Colonic mucosa (tissue), 4 donors: ENCODE measurements at regions not wholly inside any gene's neighbourhood (a gene's known extent, or its start where the extent isn't known, plus 50 kb on each side); places are given as distances from the start of the nearest gene placed in this dataset.

Source experiments
- DNase-seq: peaks from one replicate; pipeline ENCODE4 v3.0.0-alpha.2; 2020
- H3K27ac ChIP-seq: fragments of 200-600 bp; one replicate; pipeline ENCODE4 v1.8.0; 2021
- H3K27me3 ChIP-seq: fragments of 200-600 bp; one replicate; pipeline ENCODE4 v1.8.0; 2021
- H3K36me3 ChIP-seq: fragments of 200-600 bp; one replicate; pipeline ENCODE4 v1.8.0; 2021
- H3K4me1 ChIP-seq: fragments of 200-600 bp; one replicate; pipeline ENCODE4 v1.8.0; 2021; ENCODE audit warnings: mild to moderate bottlenecking
- H3K4me3 ChIP-seq: fragments of 200-600 bp; one replicate; pipeline ENCODE4 v1.8.0; 2021
- H3K9ac ChIP-seq, 2 donors: one replicate each; pipeline ENCODE4 v1.7.0; 2013; ENCODE audit warnings: control low read depth in 2 of 2, low read depth in 2 of 2, low read length in 2 of 2
- H3K9me3 ChIP-seq: fragments of 200-600 bp; one replicate; pipeline ENCODE4 v1.8.0; 2021
- intact Hi-C: fragments of 100-400 bp; cut with DNase I; formaldehyde crosslinking; loops from one replicate; pipeline ENCODE4 v1.14.1; 2022
- TF ChIP-seq, protein P1 (sequence below): fragments of 200-600 bp; IDR thresholded peaks from one replicate; pipeline ENCODE4 v1.8.0; 2022; ENCODE audit warnings: antibody characterized with exemption, mild to moderate bottlenecking
- donor health status: healthy.
- donor health status: DM: no; HTN: no; CAD: no.
- donor health status: DM: no; HTN: no; CAD: no.

DNA sequence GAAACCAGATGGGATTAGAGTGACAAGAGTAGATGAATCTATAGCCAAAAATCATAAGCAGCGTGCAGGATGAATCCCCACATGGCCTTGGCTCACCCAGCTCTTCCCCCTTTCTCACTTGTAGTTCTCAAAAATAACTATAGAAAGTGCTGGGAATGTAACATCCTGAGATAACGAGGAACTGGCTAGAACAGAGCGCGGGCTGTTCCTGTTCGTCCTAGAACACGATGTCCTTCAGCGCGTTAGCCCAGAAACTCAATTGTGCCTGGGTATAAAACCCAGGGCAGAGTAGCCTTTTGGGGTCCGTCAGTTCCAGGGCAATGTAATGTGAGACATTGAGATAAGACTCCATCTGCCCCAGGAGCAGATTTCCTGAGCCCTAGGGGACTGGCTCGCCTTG, 326.2 kb downstream of the TSHZ3 start:
- H3K27ac ChIP-seq: no peak overlapping the region
- no peaks in the 10 kb centered on the region for H3K9me3 ChIP-seq
- TF ChIP-seq, protein P1, sequence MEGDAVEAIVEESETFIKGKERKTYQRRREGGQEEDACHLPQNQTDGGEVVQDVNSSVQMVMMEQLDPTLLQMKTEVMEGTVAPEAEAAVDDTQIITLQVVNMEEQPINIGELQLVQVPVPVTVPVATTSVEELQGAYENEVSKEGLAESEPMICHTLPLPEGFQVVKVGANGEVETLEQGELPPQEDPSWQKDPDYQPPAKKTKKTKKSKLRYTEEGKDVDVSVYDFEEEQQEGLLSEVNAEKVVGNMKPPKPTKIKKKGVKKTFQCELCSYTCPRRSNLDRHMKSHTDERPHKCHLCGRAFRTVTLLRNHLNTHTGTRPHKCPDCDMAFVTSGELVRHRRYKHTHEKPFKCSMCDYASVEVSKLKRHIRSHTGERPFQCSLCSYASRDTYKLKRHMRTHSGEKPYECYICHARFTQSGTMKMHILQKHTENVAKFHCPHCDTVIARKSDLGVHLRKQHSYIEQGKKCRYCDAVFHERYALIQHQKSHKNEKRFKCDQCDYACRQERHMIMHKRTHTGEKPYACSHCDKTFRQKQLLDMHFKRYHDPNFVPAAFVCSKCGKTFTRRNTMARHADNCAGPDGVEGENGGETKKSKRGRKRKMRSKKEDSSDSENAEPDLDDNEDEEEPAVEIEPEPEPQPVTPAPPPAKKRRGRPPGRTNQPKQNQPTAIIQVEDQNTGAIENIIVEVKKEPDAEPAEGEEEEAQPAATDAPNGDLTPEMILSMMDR: no peak
- intact Hi-C loops: no loop called here
- H3K36me3 ChIP-seq: no peaks in the 10 kb centered on the region
- no peak overlapping the region for H3K9ac ChIP-seq
- no peak overlapping the region for H3K4me3 ChIP-seq
- DNase-seq: no peak
- H3K27me3 ChIP-seq: no peaks in the 10 kb centered on the region
- H3K4me1 ChIP-seq: no peaks in the 10 kb centered on the region

DNA sequence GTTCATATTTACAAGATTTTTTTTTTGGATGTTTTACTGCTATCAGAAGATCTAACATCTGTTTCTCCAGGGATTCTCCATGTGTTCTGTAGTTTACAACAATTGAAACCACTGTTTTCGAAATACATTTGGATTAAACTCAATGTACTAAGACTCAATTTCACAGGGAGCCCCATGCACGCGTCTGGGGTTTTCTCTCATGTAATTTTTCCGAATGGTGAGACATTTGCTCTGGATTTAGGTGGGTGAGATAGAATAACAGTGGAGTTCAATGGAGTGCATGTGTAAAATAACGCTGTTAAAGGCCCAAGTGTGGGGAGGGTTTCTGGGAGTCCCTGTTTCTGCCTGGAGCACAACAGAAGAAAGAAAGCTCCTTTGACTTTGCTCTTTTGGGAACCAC, 330.3 kb downstream of the TSHZ3 start:
- intact Hi-C loops: no loop called here
- TF ChIP-seq, protein P1: no peak
- no peak overlapping the region for H3K27ac ChIP-seq

DNA sequence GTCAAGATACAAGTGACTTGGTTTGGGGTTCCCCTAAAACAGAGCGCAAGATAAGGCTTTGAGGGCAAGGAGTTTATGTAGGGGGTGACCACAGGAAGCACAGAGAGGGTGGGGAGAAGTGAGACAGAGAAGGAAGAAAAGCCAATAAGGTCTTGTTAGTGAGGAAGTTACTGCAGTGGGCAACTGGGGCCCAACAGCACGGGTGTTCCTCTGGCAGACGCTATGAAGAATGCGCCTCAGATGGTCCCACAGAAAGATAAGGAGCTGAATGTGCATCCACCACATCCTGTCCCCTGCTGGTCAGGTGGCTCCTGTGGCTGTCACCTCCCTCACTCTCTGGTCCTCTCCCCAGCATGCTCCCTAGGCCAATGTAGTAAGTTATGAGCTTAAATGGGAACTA, 333.5 kb downstream of the TSHZ3 start:
- no peak overlapping the region for H3K9ac ChIP-seq
- no peak overlapping the region for H3K4me3 ChIP-seq
- TF ChIP-seq, protein P1: no peak
- no peak for DNase-seq
- intact Hi-C loops: no loop called here
- no peaks in the 10 kb centered on the region for H3K4me1 ChIP-seq
- no peaks in the 10 kb centered on the region for H3K27me3 ChIP-seq
- H3K27ac ChIP-seq: no peak overlapping the region
- no peaks in the 10 kb centered on the region for H3K9me3 ChIP-seq
- no peaks in the 10 kb centered on the region for H3K36me3 ChIP-seq

More for the DNA sequence above, 330.3 kb downstream of the TSHZ3 start:
- DNase-seq: no peak
- Histone ChIP-seq H3K36me3 (no peaks in the 10 kb centered on the region), H3K9me3 (no peaks in the 10 kb centered on the region), H3K4me3 (no peak overlapping the region), H3K4me1 (no peaks in the 10 kb centered on the region), H3K9ac (no peak overlapping the region), H3K27me3 (no peaks in the 10 kb centered on the region)

DNA sequence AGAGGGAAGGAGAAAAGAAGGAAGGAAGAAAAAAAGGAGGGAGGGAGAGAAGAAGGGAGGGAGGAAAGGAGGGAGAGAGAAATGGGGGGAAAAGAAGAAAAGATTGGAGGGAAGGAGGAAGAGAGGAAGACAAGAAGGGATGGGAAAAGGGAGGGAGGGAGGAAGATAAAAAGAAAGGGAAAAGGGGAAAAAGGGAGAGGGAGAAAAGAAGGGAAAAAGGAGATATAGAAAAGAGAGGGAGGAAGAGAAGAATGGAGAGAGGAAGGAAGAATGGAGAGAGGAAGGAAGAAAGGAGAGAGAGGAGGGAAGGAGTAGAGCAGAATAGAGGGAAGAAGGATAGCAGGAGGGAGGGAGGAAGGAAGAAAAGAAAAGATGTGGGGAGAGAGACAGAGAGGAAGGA, 334.6 kb downstream of the TSHZ3 start:
- no peak overlapping the region for H3K4me3 ChIP-seq
- no peaks in the 10 kb centered on the region for H3K4me1 ChIP-seq
- DNase-seq: no peak
- H3K9ac ChIP-seq: no peak overlapping the region
- H3K27ac ChIP-seq: no peak overlapping the region
- intact Hi-C loops: no loop called here
- TF ChIP-seq, protein P1: no peak
- H3K9me3 ChIP-seq: no peaks in the 10 kb centered on the region
- H3K27me3 ChIP-seq: no peaks in the 10 kb centered on the region
- H3K36me3 ChIP-seq: no peaks in the 10 kb centered on the region

DNA sequence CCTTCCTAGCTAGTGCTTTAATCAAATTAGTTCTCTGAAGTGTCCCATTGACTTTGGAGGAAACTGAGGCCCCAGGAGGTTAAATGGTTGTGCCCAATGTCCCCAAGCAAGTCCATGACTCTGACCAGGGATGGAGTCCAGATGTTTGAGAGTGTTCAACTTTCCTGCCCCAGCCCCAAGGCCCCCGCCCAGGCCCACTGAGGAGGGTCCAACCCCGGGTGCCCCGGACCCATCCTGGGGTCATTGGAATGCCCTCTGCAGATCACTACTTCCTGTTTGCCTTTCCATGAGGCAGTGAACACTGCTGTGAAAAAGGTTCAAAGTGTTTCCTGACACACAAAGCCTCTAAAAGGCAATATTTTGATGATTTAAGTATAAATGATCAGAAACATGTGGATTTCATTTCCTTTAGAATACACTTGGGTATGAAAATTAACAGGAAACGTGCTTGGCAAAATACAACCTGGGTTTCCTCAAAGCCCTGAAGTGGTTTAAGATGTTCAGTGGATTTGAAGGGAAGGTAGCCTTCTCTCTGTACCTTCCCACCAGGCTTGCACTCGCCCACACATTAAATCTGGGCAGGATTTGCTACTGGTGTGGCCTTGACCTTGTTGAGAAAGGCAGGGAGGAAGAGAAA, 335.7 kb downstream of the TSHZ3 start:
- H3K27me3 ChIP-seq: no peaks in the 10 kb centered on the region
- H3K4me1 ChIP-seq: no peaks in the 10 kb centered on the region
- TF ChIP-seq, protein P1: no peak
- H3K9me3 ChIP-seq: no peaks in the 10 kb centered on the region
- intact Hi-C loops: no loop called here
- no peak for DNase-seq
- no peak overlapping the region for H3K4me3 ChIP-seq
- H3K36me3 ChIP-seq: no peaks in the 10 kb centered on the region
- no peak overlapping the region for H3K9ac ChIP-seq
- no peak overlapping the region for H3K27ac ChIP-seq
